Smooth muscle cell (in vitro differentiated cells): ENCODE measurements at regions not wholly inside any gene's neighbourhood (a gene's known extent, or its start where the extent isn't known, plus 50 kb on each side); places are given as distances from the start of the nearest gene placed in this dataset.
"Not testable (repeated sequence)": the region's sequence is repeated elsewhere in the genome, so short reads cannot be mapped to it uniquely, and the experiment has no call there.

Source experiments
- DNase-seq: peaks from one replicate; lab custom pipeline; 2025; ENCODE audit not compliant: unreplicated experiment; lab: John Stamatoyannopoulos, UW
- H2AFZ ChIP-seq: fragments of 200-600 bp; sonication (generic); 2 replicates; pipeline ENCODE4 v1.6.0; 2016; ENCODE audit warnings: antibody characterized with exemption, low read depth, mild to moderate bottlenecking
- H3F3A ChIP-seq: fragments of 200-600 bp; sonication (generic); 2 replicates; pipeline ENCODE4 v1.6.0; 2017; ENCODE audit warnings: antibody characterized with exemption, low read depth
- H3K27ac ChIP-seq: fragments of 200-600 bp; sonication (generic); 2 replicates; pipeline ENCODE4 v1.5.1; 2016; ENCODE audit warnings: low read depth, mild to moderate bottlenecking
- H3K27me3 ChIP-seq: fragments of 200-600 bp; sonication (generic); 2 replicates; pipeline ENCODE4 v1.6.1; 2016; ENCODE audit warnings: low read depth, mild to moderate bottlenecking
- H3K36me3 ChIP-seq: fragments of 200-600 bp; sonication (generic); 2 replicates; pipeline ENCODE4 v1.5.1; 2016; ENCODE audit warnings: low read depth
- H3K4me1 ChIP-seq: fragments of 200-600 bp; sonication (generic); 2 replicates; pipeline ENCODE4 v1.5.1; 2016; ENCODE audit warnings: low read depth
- H3K4me2 ChIP-seq: fragments of 200-600 bp; sonication (generic); 2 replicates; pipeline ENCODE4 v1.6.0; 2016; ENCODE audit warnings: mild to moderate bottlenecking
- H3K4me3 ChIP-seq: fragments of 200-600 bp; sonication (generic); 2 replicates; pipeline ENCODE4 v1.5.1; 2016; ENCODE audit warnings: mild to moderate bottlenecking
- H3K79me2 ChIP-seq: fragments of 200-600 bp; sonication (generic); 2 replicates; pipeline ENCODE4 v1.6.0; 2016; ENCODE audit warnings: low read depth, mild to moderate bottlenecking
- H3K9ac ChIP-seq: fragments of 200-600 bp; sonication (generic); 2 replicates; pipeline ENCODE4 v1.6.0; 2016; ENCODE audit warnings: low read depth
- H3K9me3 ChIP-seq: fragments of 200-600 bp; sonication (generic); replicated peaks from 2 replicates; pipeline ENCODE4 v1.5.1; 2016; ENCODE audit warnings: low read depth
- H4K20me1 ChIP-seq: fragments of 200-600 bp; sonication (generic); 2 replicates; pipeline ENCODE4 v1.6.0; 2016; ENCODE audit warnings: low read depth
- WGBS: methylation state at CpG from one replicate; pipeline ENCODE4 v1.1.7; 2016; ENCODE audit warnings: low lambda C conversion rate; 5-methylcytosine and 5-hydroxymethylcytosine counted together
- TF ChIP-seq, protein P1 (sequence below): fragments of 200-600 bp; sonication (generic); IDR thresholded peaks from 2 replicates; pipeline ENCODE4 v1.5.1; 2017; ENCODE audit warnings: borderline replicate concordance, mild to moderate bottlenecking, antibody characterized with exemption; ENCODE audit not compliant: insufficient read depth, poor library complexity, severe bottlenecking

- H3K9ac ChIP-seq, result no peak overlapping the region
- H3K4me1 ChIP-seq, result no peaks in the 10 kb centered on the region
- peaks cover 29% of the 10 kb centered on the region for H4K20me1 ChIP-seq
- H3K27ac ChIP-seq, result no peak overlapping the region
- H3F3A ChIP-seq, result no peaks in the 10 kb centered on the region
- no peak for DNase-seq
- no peak overlapping the region for H2AFZ ChIP-seq
- no peaks in the 10 kb centered on the region for H3K9me3 ChIP-seq
- no peaks in the 10 kb centered on the region for H3K36me3 ChIP-seq
- TF ChIP-seq, protein P1, sequence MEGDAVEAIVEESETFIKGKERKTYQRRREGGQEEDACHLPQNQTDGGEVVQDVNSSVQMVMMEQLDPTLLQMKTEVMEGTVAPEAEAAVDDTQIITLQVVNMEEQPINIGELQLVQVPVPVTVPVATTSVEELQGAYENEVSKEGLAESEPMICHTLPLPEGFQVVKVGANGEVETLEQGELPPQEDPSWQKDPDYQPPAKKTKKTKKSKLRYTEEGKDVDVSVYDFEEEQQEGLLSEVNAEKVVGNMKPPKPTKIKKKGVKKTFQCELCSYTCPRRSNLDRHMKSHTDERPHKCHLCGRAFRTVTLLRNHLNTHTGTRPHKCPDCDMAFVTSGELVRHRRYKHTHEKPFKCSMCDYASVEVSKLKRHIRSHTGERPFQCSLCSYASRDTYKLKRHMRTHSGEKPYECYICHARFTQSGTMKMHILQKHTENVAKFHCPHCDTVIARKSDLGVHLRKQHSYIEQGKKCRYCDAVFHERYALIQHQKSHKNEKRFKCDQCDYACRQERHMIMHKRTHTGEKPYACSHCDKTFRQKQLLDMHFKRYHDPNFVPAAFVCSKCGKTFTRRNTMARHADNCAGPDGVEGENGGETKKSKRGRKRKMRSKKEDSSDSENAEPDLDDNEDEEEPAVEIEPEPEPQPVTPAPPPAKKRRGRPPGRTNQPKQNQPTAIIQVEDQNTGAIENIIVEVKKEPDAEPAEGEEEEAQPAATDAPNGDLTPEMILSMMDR, result no peak
- no peaks in the 10 kb centered on the region for H3K79me2 ChIP-seq
- no peaks in the 10 kb centered on the region for H3K27me3 ChIP-seq
- no peak overlapping the region for H3K4me3 ChIP-seq
- 100% methylated on average over 2 of the region's 2 CpGs for WGBS
- no peak overlapping the region for H3K4me2 ChIP-seq
Measured at GRCh38 chr3:135426508-135426907, 539.0 kb upstream of the PPP2R3A start.

- H3K27me3 ChIP-seq, result no peaks in the 10 kb centered on the region
- no peak for DNase-seq
- H3K4me2 ChIP-seq, result no peak overlapping the region
- H2AFZ ChIP-seq, result no peak overlapping the region
- H3K79me2 ChIP-seq, result peaks cover 12% of the 10 kb centered on the region
- H3K4me3 ChIP-seq, result no peak overlapping the region
- no peaks in the 10 kb centered on the region for H3K4me1 ChIP-seq
- TF ChIP-seq, protein P1, result no peak
- H3K27ac ChIP-seq, result no peak overlapping the region
- 97% methylated on average over 2 of the region's 2 CpGs for WGBS
- H3F3A ChIP-seq, result no peaks in the 10 kb centered on the region
- H3K9me3 ChIP-seq, result no peaks in the 10 kb centered on the region
- H4K20me1 ChIP-seq, result peaks cover 17% of the 10 kb centered on the region
- no peaks in the 10 kb centered on the region for H3K36me3 ChIP-seq
- H3K9ac ChIP-seq, result no peak overlapping the region
Measured at GRCh38 chr3:135432402-135432801, 533.1 kb upstream of the PPP2R3A start.

DNA sequence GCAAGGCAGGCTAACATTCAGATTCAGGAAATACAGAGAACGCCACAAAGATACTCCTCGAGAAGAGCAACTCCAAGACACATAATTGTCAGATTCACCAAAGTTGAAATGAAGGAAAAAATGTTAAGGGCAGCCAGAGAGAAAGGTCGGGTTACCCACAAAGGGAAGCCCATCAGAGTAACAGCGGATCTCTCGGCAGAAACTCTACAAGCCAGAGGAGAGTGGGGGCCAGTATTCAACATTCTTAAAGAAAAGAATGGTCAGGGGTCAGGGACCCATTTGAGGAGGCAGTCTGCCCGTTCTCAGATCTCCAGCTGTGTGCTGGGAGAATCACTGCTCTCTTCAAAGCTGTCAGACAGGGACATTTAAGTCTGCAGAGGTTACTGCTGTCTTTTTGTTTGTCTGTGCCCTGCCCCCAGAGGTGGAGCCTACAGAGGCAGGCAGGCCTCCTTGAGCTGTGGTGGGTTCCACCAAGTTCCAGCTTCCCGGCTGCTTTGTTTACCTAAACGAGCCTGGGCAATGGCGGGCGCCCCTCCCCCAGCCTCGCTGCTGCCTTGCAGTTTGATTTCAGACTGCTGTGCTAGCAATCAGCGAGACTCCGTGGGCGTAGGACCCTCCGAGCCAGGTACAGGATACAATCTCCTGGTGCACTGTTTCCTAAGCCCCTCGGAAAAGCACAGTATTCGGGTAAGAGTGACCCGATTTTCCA lies 526.5 kb upstream of the PPP2R3A start:
- H3K4me2 ChIP-seq, result peak overlapping the region; percentile 79
- not testable (repeated sequence) for H4K20me1 ChIP-seq, H3F3A ChIP-seq, H3K27ac ChIP-seq, DNase-seq, H3K36me3 ChIP-seq, H3K9me3 ChIP-seq, H3K4me1 ChIP-seq, H3K27me3 ChIP-seq, H3K79me2 ChIP-seq
- peak overlapping the region; percentile 80 for H2AFZ ChIP-seq
- peak overlapping the region; percentile 14 for H3K9ac ChIP-seq
- peak overlapping the region; percentile 63 for H3K4me3 ChIP-seq
- 7% methylated on average over 17 of the region's 18 CpGs for WGBS

GRCh38 chr3:135439632-135440031 lies 525.9 kb upstream of the PPP2R3A start:
- peak overlapping the region; percentile 63 for H3K4me3 ChIP-seq
- H3K27me3 ChIP-seq, H3K36me3 ChIP-seq, H3K79me2 ChIP-seq, DNase-seq, H3K27ac ChIP-seq, H3K9me3 ChIP-seq, H3K4me1 ChIP-seq, H3F3A ChIP-seq, H4K20me1 ChIP-seq: not testable (repeated sequence)
- peak overlapping the region; percentile 80 for H2AFZ ChIP-seq
- WGBS, result 9% methylated on average over 7 of the region's 7 CpGs
- peak overlapping the region; percentile 79 for H3K4me2 ChIP-seq
- peak overlapping the region; percentile 14 for H3K9ac ChIP-seq

GRCh38 chr3:135440233-135440632 lies 525.3 kb upstream of the PPP2R3A start:
- Histone ChIP-seq H3K9ac (no peak overlapping the region), H3K4me1 (no peaks in the 10 kb centered on the region), H2AFZ (peak overlapping the region; percentile 46), H3F3A (peaks cover 7% of the 10 kb centered on the region), H3K4me2 (no peak overlapping the region), H3K36me3 (no peaks in the 10 kb centered on the region), H3K4me3 (no peak overlapping the region), H3K27me3 (no peaks in the 10 kb centered on the region), H3K79me2 (no peaks in the 10 kb centered on the region), H4K20me1 (no peaks in the 10 kb centered on the region), H3K9me3 (no peaks in the 10 kb centered on the region), H3K27ac (no peak overlapping the region)
- TF ChIP-seq, protein P1, result no peak
- DNase-seq, result no peak
